ENCODE measurements at regions not wholly inside any gene's neighbourhood (a gene's known extent, or its start where the extent isn't known, plus 50 kb on each side); places are given as distances from the start of the nearest gene placed in this dataset.
"Not testable (repeated sequence)": the region's sequence is repeated elsewhere in the genome, so short reads cannot be mapped to it uniquely, and the experiment has no call there.

GRCh38 chr4:125760956-125761355, 446.2 kb downstream of the FAT4 start:
- DNase-seq: no peak

DNA sequence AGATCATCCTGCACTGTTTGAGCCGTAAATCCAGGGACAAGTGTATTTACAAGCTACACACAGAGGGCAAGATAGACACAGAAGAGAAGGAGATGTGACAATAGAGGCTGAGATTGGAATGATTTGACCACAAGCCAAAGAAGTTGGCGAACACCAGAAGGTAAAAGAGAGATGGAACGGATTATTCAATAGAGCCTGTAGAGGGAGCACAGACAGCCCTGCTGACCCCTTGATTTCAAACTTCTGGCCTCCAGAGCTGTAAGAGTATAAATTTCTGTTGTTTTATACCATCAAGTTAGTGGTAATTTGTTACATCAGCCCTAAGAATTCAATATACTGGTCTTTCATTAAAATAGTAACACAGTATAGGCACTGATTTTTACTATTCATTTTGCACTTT, 447.8 kb downstream of the FAT4 start:
- no peak for DNase-seq

DNA sequence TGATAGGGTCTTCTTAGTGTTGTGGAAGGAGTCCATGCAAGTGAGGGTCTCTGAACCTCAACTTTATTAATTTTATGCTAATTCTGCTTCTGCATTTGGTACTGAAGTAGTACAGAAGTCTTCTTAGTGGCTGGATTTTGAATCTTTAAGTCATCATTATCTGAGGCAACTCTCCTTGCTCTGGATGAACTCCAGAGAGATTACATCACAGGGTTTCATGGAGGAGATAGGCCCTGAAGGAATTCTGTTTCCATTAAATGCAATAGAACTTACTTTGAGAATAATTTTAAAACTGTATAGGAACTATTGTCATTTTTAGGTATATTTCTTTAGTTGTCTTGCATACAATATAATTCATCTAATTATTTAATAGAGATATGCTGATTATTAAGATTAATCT, 451.2 kb downstream of the FAT4 start:
- no peak for DNase-seq

DNA sequence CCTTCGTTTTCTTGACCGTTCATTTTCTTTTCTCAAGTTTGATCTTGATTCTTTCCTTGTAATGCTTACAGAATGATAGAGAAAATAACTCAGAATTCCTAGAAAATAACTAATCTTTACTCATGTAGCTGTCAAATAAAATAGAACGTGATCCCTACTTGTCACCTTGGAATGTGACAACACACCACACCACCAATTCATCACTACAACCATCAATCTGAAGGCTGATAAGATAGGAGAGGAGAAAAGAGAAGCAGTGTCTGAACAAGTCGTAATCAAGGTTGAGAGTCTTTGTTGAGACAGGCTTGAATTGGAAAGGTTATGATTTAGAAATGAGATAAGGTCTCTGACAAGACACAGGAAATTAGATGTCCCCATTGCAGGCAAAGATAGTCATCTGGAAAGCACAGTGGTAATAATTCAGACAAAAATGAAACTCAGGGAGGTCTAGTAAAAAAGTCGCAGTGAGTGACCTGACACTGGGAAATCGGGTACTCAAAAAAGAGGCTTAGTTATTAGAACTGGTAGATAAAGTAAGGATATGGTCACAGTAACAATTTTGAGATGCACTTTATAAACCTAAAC, 456.2 kb downstream of the FAT4 start:
- DNase-seq: no peak

- no peak for DNase-seq
Observed at GRCh38 chr4:125772680-125773079, 457.9 kb downstream of the FAT4 start.

DNA sequence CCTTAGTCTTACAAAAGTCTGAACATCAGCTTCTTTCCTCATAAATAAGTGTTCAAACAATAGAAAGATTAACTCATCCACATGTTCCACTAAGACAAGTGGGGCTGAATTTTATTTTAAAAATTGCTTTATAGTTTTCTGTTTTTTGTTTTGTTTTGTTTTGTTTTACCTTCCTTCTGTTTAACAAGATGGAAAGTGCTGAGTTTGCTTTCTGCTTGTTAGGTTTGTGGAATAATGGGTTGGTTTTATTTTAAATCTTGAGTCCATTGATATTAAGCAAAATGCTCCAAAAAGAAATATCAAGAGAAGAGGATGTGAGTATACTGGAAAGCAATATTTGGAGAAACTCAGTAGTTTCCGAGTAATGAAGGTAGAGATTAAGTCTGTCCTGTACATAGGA, 458.7 kb downstream of the FAT4 start:
- no peak for DNase-seq

DNA sequence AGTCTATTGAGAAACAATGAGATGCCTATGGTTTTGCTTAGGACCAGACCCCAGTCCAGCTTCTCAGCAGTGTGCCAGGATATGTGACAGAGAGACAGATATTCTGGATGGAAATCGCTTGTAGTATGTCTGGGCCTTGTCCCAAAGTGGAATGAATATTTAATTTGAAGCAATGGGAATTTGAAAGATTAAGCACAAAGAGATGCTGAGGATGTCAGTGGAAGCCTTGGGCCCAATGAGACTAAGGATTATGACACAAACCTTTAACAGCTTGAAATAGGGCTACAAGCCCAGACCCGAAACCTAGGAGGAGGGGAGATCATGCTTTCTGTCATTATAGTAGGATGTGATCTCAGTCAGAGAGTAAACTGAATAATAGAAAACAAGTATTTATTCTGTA, 459.2 kb downstream of the FAT4 start:
- no peak for DNase-seq

- DNase-seq: no peak
Observed at GRCh38 chr4:125776146-125776545, 461.4 kb downstream of the FAT4 start.

DNA sequence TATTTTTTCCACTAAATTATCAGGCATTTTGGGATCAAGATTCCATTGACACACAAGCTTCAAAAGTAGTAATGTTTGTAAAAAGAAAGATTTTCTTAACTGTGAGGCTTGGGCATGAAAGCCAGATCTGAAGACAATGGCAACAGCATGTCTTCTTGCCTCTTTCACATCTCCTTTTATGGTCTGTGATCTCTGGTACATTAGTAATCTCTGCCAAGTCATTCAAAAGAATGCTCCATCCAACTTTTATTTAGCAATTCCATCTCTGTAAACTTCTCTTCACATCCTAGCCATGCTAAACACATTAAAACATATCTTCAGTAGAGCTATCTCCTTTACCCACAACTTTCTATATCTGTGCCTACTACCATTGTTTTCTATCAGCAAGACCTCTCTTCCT, 465.4 kb downstream of the FAT4 start:
- no peak for DNase-seq

GRCh38 chr4:125780747-125781146, 466.0 kb downstream of the FAT4 start:
- DNase-seq: no peak

DNA sequence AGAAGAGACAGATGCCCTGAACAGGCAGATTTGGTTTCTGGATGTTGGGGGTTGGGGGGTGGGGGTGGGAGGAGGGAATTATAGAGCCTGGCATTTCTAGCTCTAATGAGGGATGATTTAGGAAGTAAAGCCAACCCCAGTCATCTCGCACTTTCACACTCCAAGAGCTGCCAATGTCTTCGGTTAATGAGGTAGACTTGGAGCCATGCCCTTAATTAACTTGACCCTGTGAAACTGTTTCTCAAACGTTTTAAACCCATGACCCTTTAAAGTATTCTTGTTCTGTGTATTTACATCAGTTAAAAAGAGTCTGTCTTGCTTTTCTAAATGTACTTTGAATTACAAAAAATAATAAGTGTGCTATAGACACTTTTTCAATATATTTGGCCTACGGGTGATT, 466.9 kb downstream of the FAT4 start:
- DNase-seq: no peak

- DNase-seq: no peak
Observed at GRCh38 chr4:125784741-125785140, 470.0 kb downstream of the FAT4 start.

- no peak for DNase-seq
Observed at GRCh38 chr4:125787707-125788106, 473.0 kb downstream of the FAT4 start.

DNA sequence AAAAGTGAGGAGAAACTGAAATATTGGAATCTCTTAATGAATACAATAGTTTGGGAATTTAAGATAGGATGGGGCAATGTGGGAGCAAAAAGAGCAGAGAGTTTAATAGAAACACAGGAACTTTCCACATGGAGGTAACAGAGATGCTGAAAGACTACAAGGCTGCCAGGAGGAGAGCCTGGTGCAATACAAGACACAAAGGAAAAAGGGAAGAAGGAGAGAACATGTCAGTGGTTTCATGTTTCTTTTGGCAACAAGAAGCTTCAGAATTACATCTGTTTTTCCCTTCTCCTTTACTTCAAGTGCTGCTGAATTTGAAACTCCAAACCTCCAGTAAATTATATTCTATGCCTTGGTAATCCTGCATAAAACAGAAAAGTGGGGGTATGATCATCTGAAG, 474.3 kb downstream of the FAT4 start:
- no peak for DNase-seq

- DNase-seq: no peak
Observed at GRCh38 chr4:125791896-125792295, 477.1 kb downstream of the FAT4 start.

GRCh38 chr4:125794989-125795388, 480.2 kb downstream of the FAT4 start:
- DNase-seq: no peak

GRCh38 chr4:125796138-125796537, 481.4 kb downstream of the FAT4 start:
- peak; percentile 5 for DNase-seq

DNA sequence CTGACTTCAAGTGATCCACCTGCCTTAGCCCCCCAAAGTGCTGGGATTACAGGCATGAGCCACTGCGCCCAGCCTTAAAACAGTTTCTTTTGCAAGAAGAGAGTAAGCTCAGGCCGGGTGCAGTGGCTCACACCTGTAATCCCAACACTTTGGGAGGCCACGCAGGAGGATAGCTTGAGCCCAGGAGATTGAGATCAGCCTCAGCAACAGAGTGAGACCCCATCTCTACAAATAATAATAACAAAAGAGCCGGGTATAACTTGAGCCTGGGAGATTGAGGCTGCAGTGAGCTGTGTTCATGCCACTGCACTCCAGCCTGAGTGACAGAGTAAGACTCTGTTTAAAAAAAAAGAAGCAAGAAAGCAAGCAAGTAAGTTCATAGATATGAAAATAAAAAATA, 482.9 kb downstream of the FAT4 start:
- DNase-seq: not testable (repeated sequence)

DNA sequence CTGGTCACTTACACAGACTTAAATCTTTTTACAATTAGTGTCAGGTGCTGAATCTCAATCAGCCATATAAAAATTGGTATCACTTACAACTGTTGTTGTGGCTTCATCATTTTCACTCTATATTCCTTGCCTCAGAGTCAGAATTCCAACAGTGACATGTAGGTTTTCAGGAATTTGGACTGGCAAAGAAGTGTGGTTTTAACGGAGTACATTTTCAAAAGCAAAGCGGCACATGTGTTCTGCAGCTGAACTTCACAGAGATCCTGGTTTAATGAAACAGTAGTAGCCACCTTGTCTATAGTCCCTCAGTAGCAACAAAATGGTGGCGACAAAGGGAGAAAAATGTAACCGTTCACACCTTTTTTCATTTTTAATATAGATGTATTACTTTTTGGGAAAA, 486.6 kb downstream of the FAT4 start:
- no peak for DNase-seq

DNA sequence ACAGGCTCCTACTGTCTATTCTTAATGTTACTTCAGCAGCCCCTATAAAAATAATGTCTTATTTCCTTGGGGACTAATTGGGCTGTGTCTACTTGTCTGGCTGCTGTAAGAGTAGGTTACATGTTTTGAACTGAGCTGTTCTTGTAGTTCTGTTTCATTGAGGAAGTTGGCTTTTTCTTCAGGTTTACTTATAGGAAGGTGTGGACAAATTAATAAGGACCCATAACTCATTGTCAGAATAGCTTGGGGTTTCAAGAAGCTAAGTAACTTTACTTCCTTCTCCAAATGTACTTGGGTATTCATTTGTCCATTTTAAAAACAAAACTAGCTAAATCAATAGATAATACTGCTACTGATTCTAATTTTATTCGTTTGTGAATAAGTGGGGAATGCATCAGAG, 487.2 kb downstream of the FAT4 start:
- DNase-seq: no peak

GRCh38 chr4:125808022-125808421, 493.3 kb downstream of the FAT4 start:
- DNase-seq: no peak

DNA sequence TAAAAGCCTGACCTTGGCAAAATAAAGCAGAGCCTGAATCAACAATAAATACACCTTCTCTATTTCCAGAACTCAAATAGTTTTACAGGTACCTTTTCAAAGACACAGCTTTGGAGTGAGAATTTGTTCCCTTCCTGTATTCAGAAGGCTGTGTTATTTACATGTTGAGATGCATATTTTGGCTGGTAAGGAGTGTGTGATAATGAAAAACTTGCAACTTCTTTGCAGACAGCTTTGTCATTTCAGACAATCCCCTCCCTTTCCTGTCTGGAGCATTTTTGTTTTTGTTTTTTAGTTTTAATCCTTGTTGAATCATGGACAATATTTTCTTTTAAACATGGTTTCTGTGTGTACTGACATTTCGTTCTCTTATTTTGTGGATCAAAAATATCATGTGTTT, 493.8 kb downstream of the FAT4 start:
- no peak for DNase-seq

DNA sequence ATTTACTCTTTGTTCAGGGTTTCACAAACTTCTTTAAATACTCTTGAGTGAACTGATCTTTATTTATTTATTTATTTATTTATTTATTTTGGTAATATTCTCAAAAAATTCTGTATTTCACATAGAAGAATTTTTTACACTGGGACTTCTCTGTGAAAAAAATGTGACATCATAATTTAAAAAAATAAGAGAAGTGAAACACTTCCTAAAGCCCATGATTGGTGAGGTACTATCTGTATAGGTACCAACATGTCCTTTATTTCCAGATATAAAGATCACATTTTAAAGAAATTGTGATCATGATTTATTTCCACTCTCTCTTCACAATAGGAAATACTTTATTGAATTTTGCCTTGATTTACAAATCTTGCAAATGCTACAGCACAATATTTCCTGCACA, 497.1 kb downstream of the FAT4 start:
- DNase-seq: no peak

DNA sequence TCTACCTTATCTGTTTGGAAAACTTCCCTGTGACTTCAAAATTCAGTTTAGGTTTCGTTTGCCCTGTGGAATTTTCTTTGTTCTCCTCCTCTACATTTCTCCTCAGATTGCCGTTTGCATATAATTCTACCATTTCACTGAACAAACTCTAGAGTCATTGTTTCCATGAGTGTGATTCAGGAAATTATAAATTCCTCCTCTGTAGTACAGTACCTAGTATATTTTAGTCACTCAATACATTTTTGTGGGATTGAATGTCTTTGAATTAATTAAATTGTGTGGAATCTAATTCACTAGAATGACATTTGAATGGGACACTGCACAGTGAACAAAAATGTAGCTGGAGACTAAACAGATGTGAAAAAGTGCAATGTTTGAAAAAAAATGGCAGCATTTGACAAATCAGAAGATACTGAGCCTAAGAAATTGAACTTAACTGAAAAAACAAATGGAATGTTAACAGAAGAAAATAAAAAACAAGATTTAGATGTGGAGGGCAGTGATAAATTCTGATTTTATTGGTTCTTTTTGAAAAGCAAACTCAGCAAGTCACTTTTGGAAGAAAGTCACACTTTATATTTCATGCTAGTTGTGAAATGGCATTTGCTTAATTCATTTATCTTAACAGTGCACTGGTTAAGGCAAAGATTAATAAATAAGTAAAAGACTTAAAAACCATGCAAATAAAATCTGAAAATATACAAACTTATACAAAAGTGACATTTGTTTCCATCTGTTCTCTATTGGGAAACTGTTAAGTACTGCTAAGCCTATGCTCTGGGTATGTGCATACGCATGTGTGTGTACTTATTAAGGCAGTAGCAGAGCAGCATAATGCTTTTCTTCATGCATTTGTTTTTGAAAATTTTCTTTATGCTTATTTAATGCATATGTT, 512.3 kb downstream of the FAT4 start:
- no peak for DNase-seq

DNA sequence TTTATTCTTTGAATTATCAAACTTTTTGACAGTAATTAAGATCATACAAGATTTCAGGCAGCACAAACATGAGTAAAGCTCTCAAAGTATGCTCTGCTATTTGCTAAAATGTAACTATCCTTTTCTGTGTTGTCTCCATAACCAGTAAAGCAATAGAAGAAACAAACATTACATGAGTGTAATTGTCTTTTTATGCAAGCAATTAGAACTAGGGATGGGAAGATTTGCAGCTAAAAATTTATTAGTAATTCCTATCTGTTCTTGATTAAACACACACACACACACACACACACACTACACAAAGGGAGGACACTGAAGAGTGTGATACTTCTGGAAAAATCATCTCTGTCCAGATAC, 512.9 kb downstream of the FAT4 start:
- DNase-seq: no peak
